ENCODE measurements at regions not wholly inside any gene's neighbourhood (a gene's known extent, or its start where the extent isn't known, plus 50 kb on each side); places are given as distances from the start of the nearest gene placed in this dataset.
"Not testable (repeated sequence)": the region's sequence is repeated elsewhere in the genome, so short reads cannot be mapped to it uniquely, and the experiment has no call there.

GRCh38 chr1:93758842-93759515 is 77.3 kb upstream of the BCAR3 start:
- Histone ChIP-seq H3K4me1 (ENCODE audit: control insufficient read depth in 1 of 2, insufficient read depth in 2 of 2, low read length in 2 of 2) (no peaks in the 10 kb centered on the region), H3K36me3 (ENCODE audit: control insufficient read depth in 1 of 2, insufficient read depth in 2 of 2, low read length in 2 of 2) (no peaks in the 10 kb centered on the region), H3K27ac (ENCODE audit: low read depth, low read length) (no peak overlapping the region), H3K9ac (ENCODE audit: low read depth in 1 of 2, low read length in 2 of 2) (no peak overlapping the region), H3K27me3 (ENCODE audit: control insufficient read depth in 1 of 2, insufficient read depth in 2 of 2, low read length in 2 of 2) (no peaks in the 10 kb centered on the region), H3K9me3 (ENCODE audit: control insufficient read depth in 1 of 2, low read length in 2 of 2) (no peaks in the 10 kb centered on the region), H3K4me3 (ENCODE audit: low read depth in 1 of 2, low read length in 2 of 2) (no peak overlapping the region)

GRCh38 chr1:93757256-93758036 is 75.8 kb upstream of the BCAR3 start:
- Histone ChIP-seq H3K27me3 (ENCODE audit: control insufficient read depth in 1 of 2, insufficient read depth in 2 of 2, low read length in 2 of 2) (no peaks in the 10 kb centered on the region), H3K4me1 (ENCODE audit: control insufficient read depth in 1 of 2, insufficient read depth in 2 of 2, low read length in 2 of 2) (no peaks in the 10 kb centered on the region), H3K36me3 (ENCODE audit: control insufficient read depth in 1 of 2, insufficient read depth in 2 of 2, low read length in 2 of 2) (no peaks in the 10 kb centered on the region), H3K4me3 (ENCODE audit: low read depth in 1 of 2, low read length in 2 of 2) (no peak overlapping the region), H3K27ac (ENCODE audit: low read depth, low read length) (no peak overlapping the region), H3K9me3 (ENCODE audit: control insufficient read depth in 1 of 2, low read length in 2 of 2) (no peaks in the 10 kb centered on the region), H3K9ac (ENCODE audit: low read depth in 1 of 2, low read length in 2 of 2) (no peak overlapping the region)

- H3K9me3 ChIP-seq (ENCODE audit: control insufficient read depth in 1 of 2, low read length in 2 of 2), result no peaks in the 10 kb centered on the region
- no peak overlapping the region for H3K4me3 ChIP-seq (ENCODE audit: low read depth in 1 of 2, low read length in 2 of 2)
- H3K27ac ChIP-seq (ENCODE audit: low read depth, low read length), result no peak overlapping the region
- no peaks in the 10 kb centered on the region for H3K36me3 ChIP-seq (ENCODE audit: control insufficient read depth in 1 of 2, insufficient read depth in 2 of 2, low read length in 2 of 2)
- H3K27me3 ChIP-seq (ENCODE audit: control insufficient read depth in 1 of 2, insufficient read depth in 2 of 2, low read length in 2 of 2), result no peaks in the 10 kb centered on the region
- no peaks in the 10 kb centered on the region for H3K4me1 ChIP-seq (ENCODE audit: control insufficient read depth in 1 of 2, insufficient read depth in 2 of 2, low read length in 2 of 2)
- H3K9ac ChIP-seq (ENCODE audit: low read depth in 1 of 2, low read length in 2 of 2), result no peak overlapping the region
Observed at GRCh38 chr1:93756657-93757056, 75.0 kb upstream of the BCAR3 start.

GRCh38 chr1:93755251-93755715 is 73.6 kb upstream of the BCAR3 start:
- not testable (repeated sequence) for H3K36me3 ChIP-seq (ENCODE audit: control insufficient read depth in 1 of 2, insufficient read depth in 2 of 2, low read length in 2 of 2); H3K9me3 ChIP-seq (ENCODE audit: control insufficient read depth in 1 of 2, low read length in 2 of 2); H3K4me3 ChIP-seq (ENCODE audit: low read depth in 1 of 2, low read length in 2 of 2); H3K27me3 ChIP-seq (ENCODE audit: control insufficient read depth in 1 of 2, insufficient read depth in 2 of 2, low read length in 2 of 2); H3K9ac ChIP-seq (ENCODE audit: low read depth in 1 of 2, low read length in 2 of 2); H3K4me1 ChIP-seq (ENCODE audit: control insufficient read depth in 1 of 2, insufficient read depth in 2 of 2, low read length in 2 of 2); H3K27ac ChIP-seq (ENCODE audit: low read depth, low read length)

- H3K4me1 ChIP-seq (ENCODE audit: control insufficient read depth in 1 of 2, insufficient read depth in 2 of 2, low read length in 2 of 2), result peaks cover 0 to 6% of the 10 kb centered on the region in 2 donors
- no peaks in the 10 kb centered on the region for H3K36me3 ChIP-seq (ENCODE audit: control insufficient read depth in 1 of 2, insufficient read depth in 2 of 2, low read length in 2 of 2)
- no peak overlapping the region for H3K9ac ChIP-seq (ENCODE audit: low read depth in 1 of 2, low read length in 2 of 2)
- H3K9me3 ChIP-seq (ENCODE audit: control insufficient read depth in 1 of 2, low read length in 2 of 2), result no peaks in the 10 kb centered on the region
- no peaks in the 10 kb centered on the region for H3K27me3 ChIP-seq (ENCODE audit: control insufficient read depth in 1 of 2, insufficient read depth in 2 of 2, low read length in 2 of 2)
- H3K27ac ChIP-seq (ENCODE audit: low read depth, low read length), result no peak overlapping the region
- H3K4me3 ChIP-seq (ENCODE audit: low read depth in 1 of 2, low read length in 2 of 2), result no peak overlapping the region
Observed at GRCh38 chr1:93753791-93754763, 72.4 kb upstream of the BCAR3 start.

- H3K9me3 ChIP-seq (ENCODE audit: control insufficient read depth in 1 of 2, low read length in 2 of 2), result peaks cover 4 to 6% of the 10 kb centered on the region in 2 donors
- no peak overlapping the region for H3K4me3 ChIP-seq (ENCODE audit: low read depth in 1 of 2, low read length in 2 of 2)
- no peaks in the 10 kb centered on the region for H3K27me3 ChIP-seq (ENCODE audit: control insufficient read depth in 1 of 2, insufficient read depth in 2 of 2, low read length in 2 of 2)
- no peak overlapping the region for H3K9ac ChIP-seq (ENCODE audit: low read depth in 1 of 2, low read length in 2 of 2)
- H3K4me1 ChIP-seq (ENCODE audit: control insufficient read depth in 1 of 2, insufficient read depth in 2 of 2, low read length in 2 of 2), result peaks cover 0 to 6% of the 10 kb centered on the region in 2 donors
- no peaks in the 10 kb centered on the region for H3K36me3 ChIP-seq (ENCODE audit: control insufficient read depth in 1 of 2, insufficient read depth in 2 of 2, low read length in 2 of 2)
- H3K27ac ChIP-seq (ENCODE audit: low read depth, low read length), result no peak overlapping the region
Observed at GRCh38 chr1:93751377-93752250, 70.0 kb upstream of the BCAR3 start.

GRCh38 chr1:93750955-93751354 is 69.3 kb upstream of the BCAR3 start:
- Histone ChIP-seq H3K4me3 (ENCODE audit: low read depth in 1 of 2, low read length in 2 of 2) (no peak overlapping the region), H3K9me3 (ENCODE audit: control insufficient read depth in 1 of 2, low read length in 2 of 2) (peaks cover 4 to 7% of the 10 kb centered on the region in 2 donors), H3K27ac (ENCODE audit: low read depth, low read length) (no peak overlapping the region), H3K4me1 (ENCODE audit: control insufficient read depth in 1 of 2, insufficient read depth in 2 of 2, low read length in 2 of 2) (peaks cover 0 to 6% of the 10 kb centered on the region in 2 donors), H3K9ac (ENCODE audit: low read depth in 1 of 2, low read length in 2 of 2) (no peak overlapping the region), H3K36me3 (ENCODE audit: control insufficient read depth in 1 of 2, insufficient read depth in 2 of 2, low read length in 2 of 2) (no peaks in the 10 kb centered on the region), H3K27me3 (ENCODE audit: control insufficient read depth in 1 of 2, insufficient read depth in 2 of 2, low read length in 2 of 2) (no peaks in the 10 kb centered on the region)

GRCh38 chr1:93749894-93750301 is 68.3 kb upstream of the BCAR3 start:
- Histone ChIP-seq H3K36me3 (ENCODE audit: control insufficient read depth in 1 of 2, insufficient read depth in 2 of 2, low read length in 2 of 2) (no peaks in the 10 kb centered on the region), H3K9ac (ENCODE audit: low read depth in 1 of 2, low read length in 2 of 2) (no peak overlapping the region), H3K4me3 (ENCODE audit: low read depth in 1 of 2, low read length in 2 of 2) (no peak overlapping the region), H3K9me3 (ENCODE audit: control insufficient read depth in 1 of 2, low read length in 2 of 2) (peaks cover 4 to 7% of the 10 kb centered on the region in 2 donors), H3K27ac (ENCODE audit: low read depth, low read length) (no peak overlapping the region), H3K4me1 (ENCODE audit: control insufficient read depth in 1 of 2, insufficient read depth in 2 of 2, low read length in 2 of 2) (peaks cover 0 to 6% of the 10 kb centered on the region in 2 donors), H3K27me3 (ENCODE audit: control insufficient read depth in 1 of 2, insufficient read depth in 2 of 2, low read length in 2 of 2) (no peaks in the 10 kb centered on the region)

- H3K9me3 ChIP-seq (ENCODE audit: control insufficient read depth in 1 of 2, low read length in 2 of 2), result peaks cover 4 to 7% of the 10 kb centered on the region in 2 donors
- H3K27me3 ChIP-seq (ENCODE audit: control insufficient read depth in 1 of 2, insufficient read depth in 2 of 2, low read length in 2 of 2), result no peaks in the 10 kb centered on the region
- H3K4me1 ChIP-seq (ENCODE audit: control insufficient read depth in 1 of 2, insufficient read depth in 2 of 2, low read length in 2 of 2), result peaks cover 0 to 6% of the 10 kb centered on the region in 2 donors
- H3K4me3 ChIP-seq (ENCODE audit: low read depth in 1 of 2, low read length in 2 of 2), result no peak overlapping the region
- H3K36me3 ChIP-seq (ENCODE audit: control insufficient read depth in 1 of 2, insufficient read depth in 2 of 2, low read length in 2 of 2), result no peaks in the 10 kb centered on the region
- no peak overlapping the region for H3K27ac ChIP-seq (ENCODE audit: low read depth, low read length)
- no peak overlapping the region for H3K9ac ChIP-seq (ENCODE audit: low read depth in 1 of 2, low read length in 2 of 2)
Observed at GRCh38 chr1:93749487-93749886, 67.8 kb upstream of the BCAR3 start.

Measured in duodenal mucosa (tissue), 2 donors.